Fibroblast of skin of left biceps (primary cell): ENCODE measurements at regions not wholly inside any gene's neighbourhood (a gene's known extent, or its start where the extent isn't known, plus 50 kb on each side); places are given as distances from the start of the nearest gene placed in this dataset.
"Not testable (repeated sequence)": the region's sequence is repeated elsewhere in the genome, so short reads cannot be mapped to it uniquely, and the experiment has no call there.

Source experiments
- DNase-seq, 2 experiments: peaks; one replicate each; pipeline ENCODE4 v3.0.0-alpha.2; 2013; ENCODE audit warnings: low read depth in 2 of 2

DNA sequence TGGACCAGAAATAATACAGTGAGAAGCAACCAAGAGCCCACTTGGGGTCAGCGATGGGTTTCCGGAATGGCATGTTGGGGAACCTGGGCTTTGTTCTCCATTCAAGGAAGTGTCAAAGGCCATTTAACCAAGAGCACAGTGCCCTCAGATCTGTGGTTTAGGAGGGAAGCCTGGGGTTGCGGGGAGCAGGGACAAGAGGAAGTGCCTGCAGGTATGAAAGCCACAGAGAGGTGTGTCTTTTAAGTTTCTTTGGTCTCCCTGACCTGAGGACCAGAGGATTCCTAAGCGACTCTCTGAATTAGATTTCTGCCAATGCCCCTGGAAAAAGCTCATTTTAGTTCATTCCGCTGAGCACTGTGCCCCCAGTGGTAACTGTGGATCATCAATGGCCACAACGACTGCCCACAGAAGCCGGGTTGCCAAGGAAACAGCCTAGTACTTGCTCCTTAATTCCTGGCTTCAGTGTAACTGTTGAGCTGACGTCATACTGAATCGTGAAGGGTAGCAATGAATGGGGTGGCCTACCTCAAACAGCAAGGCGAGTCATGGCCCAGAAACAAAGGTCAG, 107.3 kb upstream of the SPIN1 start:
- no peak for DNase-seq

DNA sequence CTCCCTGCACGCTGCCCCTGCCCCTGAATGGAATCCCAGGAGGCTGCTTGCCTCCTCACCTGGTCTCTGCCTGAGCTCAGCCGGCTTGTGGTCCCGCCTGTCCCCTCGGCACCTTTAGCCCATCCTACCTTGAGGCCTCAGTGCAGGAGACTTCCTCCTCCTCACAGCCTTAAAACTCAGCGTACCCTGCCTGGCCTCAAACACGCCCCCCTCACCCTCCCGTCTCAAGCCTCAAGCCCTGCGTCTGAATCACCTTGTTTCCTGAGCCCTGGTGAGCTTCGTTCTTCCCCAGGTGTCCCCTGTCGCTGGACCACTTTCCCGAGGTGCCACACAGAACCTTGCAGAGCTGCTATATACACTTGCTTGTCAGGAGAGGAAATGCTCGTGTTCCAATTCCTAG, 110.2 kb upstream of the SPIN1 start:
- no peak for DNase-seq

DNA sequence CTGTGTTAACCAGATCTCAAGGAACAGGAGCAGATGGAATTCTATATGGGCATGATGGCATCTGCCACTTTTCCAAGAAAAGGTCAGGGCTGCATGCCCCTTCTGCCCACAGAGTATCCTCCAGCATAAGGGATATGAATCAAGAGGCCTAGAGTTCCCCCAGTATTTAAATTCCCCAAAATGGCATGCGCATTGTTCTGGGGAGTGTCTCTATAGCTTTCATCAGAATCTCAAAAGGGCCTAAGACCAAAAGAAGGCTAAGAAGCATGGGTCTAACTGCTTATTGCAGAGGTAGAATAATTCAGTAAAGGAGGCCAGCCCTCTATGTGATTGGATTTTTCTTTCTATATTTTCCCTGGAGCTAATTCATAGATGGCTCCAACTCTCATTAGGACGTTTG, 114.2 kb upstream of the SPIN1 start:
- DNase-seq, result no peak

DNA sequence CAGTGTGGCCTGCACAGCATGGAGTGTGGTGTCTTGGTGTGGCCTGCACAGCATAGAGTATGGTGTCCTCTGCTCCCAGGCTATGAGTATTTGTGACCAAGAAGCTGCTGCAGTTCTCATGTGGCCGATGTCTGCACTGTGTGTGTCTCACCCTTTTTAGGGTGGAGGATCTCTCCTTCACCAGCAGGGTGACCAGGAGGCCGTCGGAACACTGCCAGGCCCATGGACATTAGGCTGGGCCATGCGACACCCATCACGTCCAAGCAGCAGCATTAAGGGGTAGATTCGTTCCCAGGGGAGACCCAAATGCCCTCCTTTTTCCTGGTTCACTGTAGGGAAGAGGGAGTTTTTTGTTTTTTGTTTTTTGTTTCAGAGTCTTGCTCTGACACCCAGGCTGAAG, 115.3 kb upstream of the SPIN1 start:
- no peak for DNase-seq

DNA sequence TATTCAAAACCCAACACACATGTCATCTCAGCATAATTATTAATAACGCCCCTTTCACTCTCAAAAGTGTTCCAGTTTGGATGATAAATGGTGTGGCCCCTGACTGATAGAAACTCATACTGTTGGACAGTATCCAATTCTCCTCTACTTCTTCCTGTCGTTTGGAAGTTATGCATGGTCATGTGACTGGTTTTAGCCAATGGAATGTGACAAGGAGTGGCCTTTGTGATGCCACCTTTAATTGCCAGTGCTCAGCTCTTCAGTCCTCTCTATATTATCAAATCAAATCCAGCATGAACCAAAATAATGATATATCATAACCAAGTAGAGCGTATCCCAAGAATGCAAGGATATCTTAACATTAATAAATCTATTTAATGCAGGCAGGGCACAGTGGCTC, 117.8 kb upstream of the SPIN1 start:
- DNase-seq, result no peak

DNA sequence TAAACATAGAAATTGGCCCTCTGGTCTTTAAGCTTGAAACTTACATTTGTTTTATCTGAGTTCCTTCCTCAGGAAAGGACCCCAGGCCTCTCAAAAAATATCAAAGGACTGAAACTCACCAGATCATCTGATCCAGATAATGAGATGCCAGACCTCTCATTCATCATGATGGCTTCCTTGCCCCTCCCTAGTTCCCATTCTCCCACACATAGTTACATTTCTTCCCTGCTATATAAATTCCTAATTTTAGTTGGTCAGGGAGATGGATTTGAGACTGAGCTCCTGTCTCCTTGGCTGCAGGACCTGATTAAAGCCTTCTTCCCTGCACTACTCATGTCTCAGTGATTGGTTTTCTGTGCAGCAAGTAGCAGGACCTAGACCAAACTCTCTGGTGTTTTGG, 119.4 kb upstream of the SPIN1 start:
- DNase-seq, result no peak

DNA sequence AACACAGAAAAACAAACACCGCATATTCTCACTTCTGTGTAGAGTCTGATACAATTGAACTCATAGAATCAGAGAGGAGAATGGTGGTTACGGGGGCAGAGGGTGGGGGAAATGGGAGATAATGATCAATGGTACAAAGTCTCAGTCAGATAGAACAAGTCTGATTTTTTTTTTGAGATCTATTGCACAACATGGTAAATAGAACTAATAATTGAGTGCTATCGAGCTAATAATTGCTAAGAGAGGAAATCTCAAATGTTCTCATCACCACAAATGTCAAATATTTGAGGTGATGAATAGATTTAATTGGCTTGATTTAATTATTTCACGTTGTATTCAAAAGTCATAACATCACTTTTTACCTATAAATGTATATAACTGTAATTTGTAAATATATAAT, 121.0 kb upstream of the SPIN1 start:
- DNase-seq, result no peak

DNA sequence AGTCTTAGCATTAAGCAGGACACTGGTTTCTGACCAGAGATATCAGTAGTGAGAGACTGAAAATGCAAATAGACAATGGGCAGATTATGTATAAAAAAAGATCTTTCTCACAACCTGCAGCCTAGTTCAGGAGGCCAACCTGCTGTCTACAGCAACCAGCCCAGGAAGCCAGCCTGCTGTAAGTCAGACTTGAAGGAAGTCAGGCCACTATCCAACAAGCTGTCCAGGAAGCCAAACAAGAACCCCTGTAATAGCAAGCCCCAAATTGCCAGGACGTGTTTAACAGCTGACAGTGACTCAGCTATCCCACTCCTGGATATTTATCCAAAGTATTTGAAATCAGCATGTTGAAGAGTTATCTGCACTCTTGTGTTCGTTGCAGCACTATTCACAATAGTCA, 121.8 kb upstream of the SPIN1 start:
- no peak for DNase-seq

DNA sequence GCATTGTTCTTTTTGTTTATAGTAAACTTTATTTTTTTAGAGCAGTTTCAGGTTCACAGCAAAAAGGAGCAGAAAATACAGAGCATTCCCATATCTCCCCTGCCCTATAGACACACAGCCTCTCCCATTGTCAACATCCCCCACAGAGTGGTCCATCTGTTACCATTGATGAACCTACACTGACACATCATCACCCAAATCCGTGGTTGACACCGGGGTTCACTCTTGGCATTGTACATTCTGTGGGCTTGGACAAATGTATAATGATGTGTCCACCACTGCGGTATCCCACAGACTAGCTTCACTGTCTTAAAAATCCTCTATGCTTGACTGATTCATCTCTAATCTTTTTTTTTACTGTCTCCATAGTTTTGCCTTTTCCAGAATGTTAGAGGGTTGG, 120.7 kb upstream of the SPATA31C2 start:
- DNase-seq, result no peak

DNA sequence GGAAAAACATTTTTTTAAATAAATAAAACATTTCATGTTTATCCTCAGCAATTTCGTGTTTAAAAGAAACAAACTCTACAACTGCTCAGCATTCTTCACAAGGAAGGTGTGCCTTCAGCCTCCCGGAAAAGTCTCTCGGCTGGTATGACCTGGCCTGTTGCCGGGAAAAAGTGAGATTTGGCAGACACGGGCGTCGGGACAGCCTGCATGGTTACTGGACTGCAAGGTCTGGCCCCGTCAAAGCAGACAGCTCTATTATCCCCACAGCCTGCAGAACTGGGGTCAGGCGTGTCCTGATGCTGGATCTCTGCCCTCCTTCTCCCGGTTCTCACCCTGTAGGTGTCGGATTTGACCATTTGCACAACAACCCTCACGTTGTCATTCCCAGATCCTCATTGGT, 120.3 kb upstream of the SPATA31C2 start:
- no peak for DNase-seq

DNA sequence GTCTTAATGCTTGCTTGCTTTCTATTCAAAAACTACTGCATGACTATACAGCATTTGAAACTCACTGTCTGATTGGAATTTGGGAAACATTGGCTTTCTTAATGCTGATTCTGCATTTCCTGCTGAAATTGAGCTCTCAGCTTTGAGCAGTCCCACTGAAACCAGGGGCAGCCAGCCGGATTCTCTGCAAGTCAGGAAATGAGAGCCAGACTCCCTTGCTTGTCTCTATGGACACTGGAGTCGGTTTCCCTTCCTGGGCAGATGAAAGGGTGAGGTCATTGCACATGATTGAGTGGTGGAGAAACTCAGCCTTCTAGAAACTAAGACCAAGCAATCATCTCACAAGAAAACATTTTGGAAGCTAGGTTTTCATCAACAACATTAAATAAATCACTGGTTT, 119.7 kb upstream of the SPATA31C2 start:
- peak in 1 of 2 experiments; percentile 19 for DNase-seq

DNA sequence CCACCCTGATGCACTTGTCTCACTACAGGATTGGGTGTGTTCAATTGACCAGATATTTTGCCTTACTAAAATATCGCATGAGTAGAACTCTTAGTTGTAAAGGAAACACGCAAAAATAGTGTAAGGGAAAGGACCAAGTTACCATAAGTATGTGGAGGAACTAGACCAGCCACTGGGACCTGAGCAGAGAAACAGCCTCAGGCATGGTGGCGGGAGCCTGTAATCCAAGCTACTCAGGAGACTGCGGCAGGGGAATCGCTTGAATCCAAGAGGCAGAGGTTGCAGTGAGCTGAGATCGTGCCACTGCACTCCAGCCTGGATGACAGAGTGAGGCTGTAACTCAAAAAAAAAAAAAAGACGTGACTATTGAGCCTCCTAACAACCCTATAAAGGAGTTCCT, 117.9 kb upstream of the SPATA31C2 start:
- no peak for DNase-seq

DNA sequence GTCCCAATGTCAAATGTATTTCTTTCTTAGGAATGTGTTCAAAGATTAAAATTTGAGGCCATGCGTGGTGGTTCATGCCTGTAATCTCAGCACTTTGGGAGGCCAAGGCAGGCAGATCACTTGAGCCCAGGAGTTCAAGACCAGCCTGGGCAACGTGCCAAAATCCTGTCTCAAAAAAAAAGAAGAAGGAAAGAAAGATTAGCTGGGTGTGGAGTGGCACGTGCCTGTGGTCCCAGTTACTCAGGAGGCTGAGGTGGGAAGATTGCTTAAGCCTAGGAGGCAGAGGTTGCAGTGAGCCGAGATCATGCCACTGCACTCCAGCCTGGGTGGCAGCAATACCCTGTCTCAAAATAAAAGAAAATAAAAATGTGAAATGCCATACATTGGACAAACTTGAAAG, 117.5 kb upstream of the SPATA31C2 start:
- not testable (repeated sequence) for DNase-seq

DNA sequence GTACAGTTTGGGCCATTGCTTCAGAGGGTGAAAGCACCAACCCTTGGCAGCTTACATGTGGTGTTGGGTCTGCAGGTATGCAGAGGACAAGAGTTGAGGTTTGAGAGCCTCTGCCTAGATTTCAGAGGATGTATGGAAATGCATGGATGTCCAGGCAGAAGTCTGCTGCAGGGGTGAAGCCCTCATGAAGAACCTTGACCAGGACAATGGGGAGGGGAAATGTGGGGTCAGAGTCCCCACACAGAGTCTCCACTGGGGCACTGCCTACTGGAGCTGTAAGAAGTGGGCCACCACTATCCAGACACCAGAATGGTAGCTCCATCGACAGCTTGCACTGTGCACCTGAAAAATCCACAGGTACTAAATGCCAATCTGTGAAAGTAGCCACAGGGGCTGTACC, 113.6 kb upstream of the SPATA31C2 start:
- DNase-seq, result no peak

DNA sequence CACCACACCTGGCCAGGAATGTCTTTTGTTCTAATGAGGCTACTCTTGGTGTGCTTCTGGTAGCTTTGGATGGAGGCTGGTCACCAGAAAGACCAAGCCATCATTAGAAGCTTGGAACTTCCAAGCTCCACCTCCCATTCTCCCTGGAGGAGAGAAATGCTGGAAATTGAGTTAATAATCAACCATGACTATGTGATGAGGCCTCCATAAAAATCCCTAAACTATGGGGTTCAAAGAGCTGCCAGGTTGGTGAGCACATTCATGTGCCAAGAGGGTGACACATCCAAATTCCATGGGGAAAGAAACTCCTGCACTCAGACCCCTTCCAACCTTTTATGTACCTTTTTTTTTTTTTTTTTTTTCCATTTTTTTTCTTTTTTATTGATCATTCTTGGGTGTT, 105.5 kb upstream of the SPATA31C2 start:
- no peak for DNase-seq

DNA sequence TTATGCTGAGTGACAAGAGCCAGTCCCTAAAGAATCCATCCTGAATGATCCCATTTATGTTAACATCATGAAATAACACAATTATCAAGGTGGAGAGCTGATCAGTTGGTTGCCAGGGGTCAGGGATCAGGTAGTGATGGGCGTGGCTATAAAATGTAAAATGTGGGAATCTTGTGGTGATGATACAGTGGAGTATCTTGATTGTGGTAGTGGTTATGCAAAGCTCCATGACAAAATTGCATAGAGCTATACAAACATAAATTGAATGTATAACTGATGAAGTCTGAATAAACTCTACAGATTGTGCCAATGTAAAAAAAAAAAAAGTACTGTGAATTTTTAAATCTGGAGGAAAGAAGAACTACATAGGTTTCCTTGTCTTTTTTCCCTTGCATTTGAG, 104.6 kb upstream of the SPATA31C2 start:
- no peak for DNase-seq

DNA sequence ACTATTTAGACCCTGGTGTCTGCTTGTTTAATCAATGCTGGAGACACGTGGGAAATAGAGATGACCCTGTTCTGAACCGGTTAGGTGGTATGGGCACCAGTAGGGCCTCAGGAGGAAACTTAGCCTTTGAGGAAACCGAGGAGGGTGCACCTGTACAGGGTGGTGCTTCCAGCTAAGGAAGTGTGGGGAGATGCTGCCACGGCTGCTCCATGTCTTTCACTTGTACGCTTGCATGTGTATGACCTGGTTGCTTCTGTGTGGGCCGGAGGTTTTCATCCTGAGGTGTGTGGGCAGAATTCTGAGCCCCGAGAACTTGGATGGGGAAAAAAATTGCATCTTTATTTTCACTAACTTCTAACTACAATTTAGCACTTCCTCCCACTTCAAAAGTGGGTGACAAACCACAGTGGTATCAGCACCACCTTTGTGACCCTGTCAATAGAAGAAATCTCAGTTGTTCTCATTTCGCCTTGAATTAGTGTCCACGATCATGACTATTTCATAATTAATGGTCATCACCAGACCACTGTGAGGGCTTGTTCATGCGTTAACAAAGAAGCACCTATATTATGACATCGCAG, 99.8 kb upstream of the SPATA31C2 start:
- no peak for DNase-seq

DNA sequence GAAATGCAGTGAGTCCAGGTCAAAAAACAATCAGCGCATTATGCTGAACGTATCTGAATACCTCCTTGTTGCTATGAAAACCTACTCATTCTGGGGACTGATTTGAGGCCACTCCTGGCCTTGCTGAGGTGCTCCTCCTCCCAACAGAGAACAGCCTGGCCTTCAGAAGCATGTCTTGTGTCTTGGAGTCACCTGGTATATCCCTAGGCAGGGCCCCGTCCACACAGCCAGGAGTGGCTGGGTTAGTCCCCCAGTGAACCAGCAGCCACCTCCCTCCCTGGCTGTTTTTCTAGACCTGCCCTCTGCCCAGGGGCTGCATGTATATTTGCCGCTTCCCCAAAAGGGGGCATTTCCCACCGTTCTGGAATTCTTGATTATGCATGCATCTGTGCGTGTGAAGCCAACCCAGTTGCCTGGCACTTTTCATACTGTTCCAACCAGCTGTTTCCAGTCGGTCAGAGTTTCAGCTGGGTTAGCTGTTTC, 99.2 kb upstream of the SPATA31C2 start:
- DNase-seq, result no peak

DNA sequence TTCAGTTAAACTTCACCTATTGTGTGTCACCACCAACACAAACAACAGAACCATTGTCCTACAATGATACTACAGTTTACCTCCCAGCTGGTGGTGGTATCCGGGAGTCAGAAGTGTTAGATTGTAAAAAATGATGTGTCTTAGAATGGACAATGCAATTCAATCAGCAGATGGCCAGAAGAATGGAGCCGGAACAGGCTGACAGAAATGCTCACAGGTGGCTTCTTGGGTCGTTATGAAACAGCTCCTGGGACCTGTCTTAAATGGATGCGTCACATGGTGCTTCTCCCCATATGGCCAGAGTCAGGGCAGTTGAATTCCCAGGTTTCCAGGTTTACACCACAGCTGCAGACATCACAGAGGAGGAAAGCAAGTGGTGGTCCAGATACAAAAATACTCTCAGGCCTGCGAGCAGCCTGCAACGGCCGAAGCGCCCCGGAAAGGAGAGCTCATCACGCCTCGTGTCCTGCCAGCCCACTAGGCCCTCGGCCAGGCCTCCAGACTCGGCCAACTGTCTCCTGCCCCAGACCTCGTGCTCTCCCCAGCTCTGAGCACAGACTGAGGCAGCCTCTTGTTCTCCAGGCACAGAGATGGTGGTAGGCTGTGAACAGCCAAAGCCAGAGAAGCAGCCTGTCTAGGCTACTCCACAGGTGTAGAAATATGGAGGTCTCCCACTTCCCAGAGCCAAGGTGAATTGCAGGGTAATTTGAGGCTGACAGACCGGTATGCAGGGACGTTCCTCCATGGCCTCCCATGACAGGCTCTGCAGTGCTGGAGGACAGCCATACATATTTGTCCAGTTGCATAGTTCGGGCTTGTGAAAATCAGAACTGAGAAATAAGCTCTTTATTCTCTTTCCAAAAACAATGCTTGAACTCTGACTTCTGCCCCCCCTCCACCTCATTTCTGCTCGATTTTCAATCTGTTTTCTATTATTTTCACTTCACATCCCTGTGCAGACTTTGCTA, 98.5 kb upstream of the SPATA31C2 start:
- no peak for DNase-seq

DNA sequence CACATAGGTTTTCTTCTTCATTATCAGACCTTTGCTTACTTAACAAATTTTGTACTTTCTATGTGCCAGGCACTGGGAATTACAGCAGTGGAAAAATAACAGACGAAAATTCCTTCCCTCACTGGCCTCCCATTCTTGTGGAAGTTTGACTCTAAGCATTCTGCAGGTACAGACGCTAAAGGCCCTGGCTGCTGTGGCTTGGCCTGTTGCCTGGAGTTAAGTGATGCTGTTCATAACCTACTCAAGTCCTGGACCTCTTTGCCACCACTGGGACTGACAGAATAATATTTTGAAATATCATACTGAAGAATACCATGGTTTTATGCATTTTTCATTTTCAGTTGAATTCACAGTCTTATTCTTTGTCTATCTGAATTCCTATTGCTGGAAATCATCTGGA, 97.3 kb upstream of the SPATA31C2 start:
- no peak for DNase-seq

DNA sequence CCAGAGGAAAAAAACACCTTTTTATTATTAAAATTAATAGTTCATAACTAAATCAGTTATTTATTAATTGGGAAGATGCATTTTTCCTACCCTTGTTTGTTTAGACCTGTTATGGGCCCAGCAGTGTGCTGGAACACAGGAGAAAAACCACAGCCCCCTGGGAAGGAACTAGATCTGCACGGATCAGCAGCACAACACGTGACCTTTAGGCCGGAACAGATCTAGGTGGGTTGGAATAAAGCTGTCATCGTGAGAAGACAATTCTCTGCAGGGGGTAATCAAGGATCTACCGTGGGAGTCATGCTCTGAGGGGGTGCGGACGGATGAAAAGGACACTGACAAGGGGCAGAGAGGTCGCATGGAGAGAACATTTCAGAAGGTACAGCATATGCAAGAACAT, 95.8 kb upstream of the SPATA31C2 start:
- DNase-seq, result no peak

DNA sequence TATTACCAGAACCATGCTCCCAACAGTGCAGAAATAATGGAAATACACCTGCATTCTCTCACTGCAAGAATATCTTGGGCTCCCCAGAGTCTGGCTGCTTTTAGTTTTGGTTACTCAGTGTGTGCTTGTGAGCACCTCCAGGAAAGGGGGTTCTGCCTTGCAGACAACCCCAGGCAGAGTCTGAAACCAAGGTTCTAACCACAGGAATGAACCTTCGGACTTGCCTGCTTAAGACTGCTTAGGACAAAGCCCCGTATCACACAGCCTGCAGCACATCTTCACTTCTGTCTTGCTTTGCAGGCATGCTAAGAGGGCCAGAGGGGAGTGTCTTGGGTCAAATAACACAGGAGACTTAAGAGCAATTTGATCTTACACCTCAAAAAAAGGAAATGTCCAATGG, 94.8 kb upstream of the SPATA31C2 start:
- no peak for DNase-seq

DNA sequence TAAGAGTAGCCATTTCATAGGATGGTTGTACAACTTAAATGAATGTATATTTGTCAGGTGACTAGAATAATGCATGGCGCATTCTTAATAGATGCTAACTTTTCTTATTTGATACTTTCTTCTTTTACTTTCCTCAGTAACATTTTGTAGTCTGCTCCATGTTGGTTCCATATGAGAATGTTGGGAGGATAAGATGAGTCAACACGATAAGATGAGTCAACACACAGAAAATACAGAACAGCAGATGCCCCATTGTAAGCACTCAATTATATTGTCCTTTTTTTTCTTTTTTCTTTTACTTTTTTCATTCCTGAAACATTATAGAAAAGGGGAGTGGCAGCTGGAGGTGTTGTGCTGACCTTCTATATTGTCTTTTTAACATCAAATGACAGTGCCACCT, 92.3 kb upstream of the SPATA31C2 start:
- DNase-seq, result no peak
